Endothelial cell of umbilical vein (primary cell): ENCODE measurements at regions not wholly inside any gene's neighbourhood (a gene's known extent, or its start where the extent isn't known, plus 50 kb on each side); places are given as distances from the start of the nearest gene placed in this dataset.

ENCODE experiments used
- EZH2 ChIP-seq: IDR thresholded peaks from 2 replicates; pipeline ENCODE4 v1.6.1; 2012; ENCODE audit warnings: borderline replicate concordance, low read depth, mild to moderate bottlenecking, moderate library complexity, low read length, inconsistent platforms; ENCODE audit not compliant: severe bottlenecking
- FOS ChIP-seq: IDR thresholded peaks from 2 replicates; pipeline ENCODE4 v1.6.1; 2011; ENCODE audit warnings: mild to moderate bottlenecking, low read length, moderate library complexity, borderline replicate concordance; ENCODE audit not compliant: insufficient read depth
- GATA2 ChIP-seq: IDR thresholded peaks from 2 replicates; pipeline ENCODE4 v1.7.0; 2011; ENCODE audit warnings: low read depth, mild to moderate bottlenecking, moderate library complexity, mixed read lengths, low read length; ENCODE audit not compliant: insufficient read length, insufficient read depth
- JUN ChIP-seq: IDR thresholded peaks from 2 replicates; pipeline ENCODE4 v1.6.1; 2011; ENCODE audit warnings: borderline replicate concordance, low read depth; ENCODE audit not compliant: insufficient read length, insufficient read depth
- MYC ChIP-seq: IDR thresholded peaks from one replicate; pipeline ENCODE4 v1.6.1; 2011; ENCODE audit warnings: mild to moderate bottlenecking, low read depth, low read length
- POLR2A ChIP-seq: IDR thresholded peaks from 2 replicates; pipeline ENCODE4 v1.6.1; 2012; ENCODE audit warnings: low read depth, mild to moderate bottlenecking, control low read depth, low read length
- POLR2AphosphoS5 ChIP-seq: IDR thresholded peaks from 2 replicates; pipeline ENCODE4 v1.6.1; 2012; ENCODE audit warnings: low read depth, mild to moderate bottlenecking, control low read depth, low read length, moderate library complexity; ENCODE audit not compliant: insufficient read depth
- TF ChIP-seq, protein P1 (sequence below), 2 donors: IDR thresholded peaks; 1 replicate in 1 of 2; 2 replicates in 1 of 2; pipeline ENCODE4 v1.5.1; 2011; ENCODE audit warnings: low read length in 2 of 2, mild to moderate bottlenecking in 2 of 2, moderate library complexity in 2 of 2, control low read depth in 1 of 2, inconsistent platforms in 1 of 2, low read depth in 1 of 2; ENCODE audit not compliant: insufficient read depth in 1 of 2; ENCODE audit errors: extremely low read depth in 1 of 2
- TF ChIP-seq, protein P2 (sequence below): IDR thresholded peaks from 2 replicates; pipeline ENCODE4 v1.6.1; 2011; ENCODE audit not compliant: insufficient read depth, insufficient read length

DNA sequence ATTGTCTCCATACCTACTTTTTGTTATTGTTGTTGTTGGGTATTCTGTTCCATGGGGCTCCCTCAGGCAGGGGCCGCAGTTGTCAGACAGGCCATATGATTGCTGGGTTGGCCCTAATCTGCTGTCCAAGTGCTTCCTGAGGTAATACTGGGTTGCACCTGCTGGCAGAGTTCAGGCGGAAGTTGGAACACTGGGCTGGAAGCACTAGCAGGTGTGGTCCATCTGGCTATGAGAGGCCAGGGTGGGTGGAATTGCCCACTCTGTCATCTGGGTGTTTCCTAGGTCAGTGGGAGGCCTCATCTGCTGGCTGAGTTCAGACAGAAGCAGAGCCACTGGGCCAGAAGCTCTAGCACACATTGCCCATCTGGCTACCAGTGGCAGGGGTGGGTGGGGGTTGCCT, 81.3 kb upstream of the NID2 start:
- TF ChIP-seq, protein P1, sequence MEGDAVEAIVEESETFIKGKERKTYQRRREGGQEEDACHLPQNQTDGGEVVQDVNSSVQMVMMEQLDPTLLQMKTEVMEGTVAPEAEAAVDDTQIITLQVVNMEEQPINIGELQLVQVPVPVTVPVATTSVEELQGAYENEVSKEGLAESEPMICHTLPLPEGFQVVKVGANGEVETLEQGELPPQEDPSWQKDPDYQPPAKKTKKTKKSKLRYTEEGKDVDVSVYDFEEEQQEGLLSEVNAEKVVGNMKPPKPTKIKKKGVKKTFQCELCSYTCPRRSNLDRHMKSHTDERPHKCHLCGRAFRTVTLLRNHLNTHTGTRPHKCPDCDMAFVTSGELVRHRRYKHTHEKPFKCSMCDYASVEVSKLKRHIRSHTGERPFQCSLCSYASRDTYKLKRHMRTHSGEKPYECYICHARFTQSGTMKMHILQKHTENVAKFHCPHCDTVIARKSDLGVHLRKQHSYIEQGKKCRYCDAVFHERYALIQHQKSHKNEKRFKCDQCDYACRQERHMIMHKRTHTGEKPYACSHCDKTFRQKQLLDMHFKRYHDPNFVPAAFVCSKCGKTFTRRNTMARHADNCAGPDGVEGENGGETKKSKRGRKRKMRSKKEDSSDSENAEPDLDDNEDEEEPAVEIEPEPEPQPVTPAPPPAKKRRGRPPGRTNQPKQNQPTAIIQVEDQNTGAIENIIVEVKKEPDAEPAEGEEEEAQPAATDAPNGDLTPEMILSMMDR (IDR thresholded peaks at IDR 0.05; ENCODE audit: extremely low read depth in 1 of 2, insufficient read depth in 1 of 2, low read depth in 1 of 2, low read length in 2 of 2), result no peak
- TF ChIP-seq POLR2A (no peak), EZH2 (no peak), POLR2AphosphoS5 (no peak), FOS (no peak), MYC (no peak), JUN (no peak), GATA2 (no peak)
- TF ChIP-seq, protein P2, sequence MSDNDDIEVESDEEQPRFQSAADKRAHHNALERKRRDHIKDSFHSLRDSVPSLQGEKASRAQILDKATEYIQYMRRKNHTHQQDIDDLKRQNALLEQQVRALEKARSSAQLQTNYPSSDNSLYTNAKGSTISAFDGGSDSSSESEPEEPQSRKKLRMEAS, result no peak
